ENCODE measurements at regions not wholly inside any gene's neighbourhood (a gene's known extent, or its start where the extent isn't known, plus 50 kb on each side); places are given as distances from the start of the nearest gene placed in this dataset.

DNA sequence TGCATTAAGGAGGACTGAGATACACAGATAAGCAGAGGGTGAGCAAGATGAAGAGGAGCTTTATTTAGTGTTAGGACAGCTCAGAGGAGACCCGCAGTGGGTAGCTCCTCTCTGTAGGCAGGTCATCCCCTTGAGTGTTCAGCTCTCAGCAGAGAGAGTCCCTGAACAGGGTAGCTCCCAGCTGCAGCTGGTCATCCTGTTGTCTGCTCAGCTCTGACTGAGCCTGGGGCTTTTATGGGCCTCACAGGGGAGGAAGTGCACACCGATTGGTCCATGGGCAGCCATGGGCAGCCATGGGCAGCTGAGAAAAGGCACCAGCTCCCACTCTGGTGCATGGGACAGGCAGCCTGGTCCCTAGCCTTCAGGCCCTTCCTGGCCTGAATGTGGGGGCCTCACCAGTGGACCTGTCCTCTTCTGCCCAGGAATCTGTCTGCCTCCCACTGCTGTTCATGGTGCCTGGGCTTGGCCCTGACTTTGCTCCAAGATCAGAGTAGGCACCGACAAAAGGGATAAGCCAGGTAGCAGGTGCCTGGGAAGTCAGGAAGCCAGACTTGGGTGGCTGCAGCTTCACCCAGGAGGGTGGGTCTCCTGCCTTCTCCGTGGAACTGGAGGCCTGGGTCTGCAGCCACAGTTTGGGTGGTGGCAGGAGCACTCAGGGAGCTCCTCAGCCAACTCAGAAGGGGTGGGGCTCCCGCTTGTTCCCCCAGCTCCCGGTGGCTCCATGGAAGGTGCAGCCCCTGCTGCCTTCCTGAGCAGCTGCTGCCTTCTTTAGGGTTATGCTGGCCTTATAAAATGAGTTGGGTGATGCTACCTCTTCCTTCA is 54.7 kb downstream of the MYEOV start:
- no peak for DNase-seq (ENCODE audit: low read depth in 2 of 2)

DNA sequence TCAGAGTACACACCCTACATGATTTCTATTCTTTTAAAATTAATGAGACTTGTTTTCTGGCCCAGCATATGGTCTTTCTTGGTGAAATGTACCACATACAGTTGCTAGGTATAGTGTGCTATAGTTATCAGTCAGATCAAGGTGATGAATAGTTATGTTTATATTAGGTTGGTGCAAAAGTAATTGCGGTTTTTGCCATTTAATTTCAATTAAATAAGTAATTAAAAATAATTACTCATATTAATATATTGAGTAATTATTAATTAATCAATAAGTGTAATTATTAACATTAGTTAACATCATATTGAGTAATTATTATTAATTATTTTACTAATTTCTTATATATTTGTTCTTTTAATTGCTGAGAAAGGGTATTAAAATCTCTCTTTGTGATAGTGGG is 56.1 kb downstream of the MYEOV start:
- no peak for DNase-seq (ENCODE audit: low read depth in 2 of 2)

DNA sequence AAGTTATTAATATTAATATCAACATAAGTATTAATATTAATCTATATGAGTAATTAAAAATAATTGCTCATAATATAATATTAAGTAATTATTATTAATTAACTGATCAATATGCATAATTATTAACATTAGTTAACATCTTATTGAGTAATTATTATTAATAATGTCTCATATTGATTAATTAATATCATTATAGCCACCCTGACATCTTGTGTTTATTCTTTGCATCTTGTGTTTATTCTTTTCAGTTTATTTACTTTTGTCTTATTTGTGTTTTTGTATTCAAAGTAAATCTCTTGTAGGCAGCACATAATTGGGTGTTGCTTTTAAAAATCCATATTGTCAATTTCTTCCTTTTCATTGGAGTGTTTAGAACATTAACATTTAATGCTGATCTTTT is 56.6 kb downstream of the MYEOV start:
- DNase-seq (ENCODE audit: low read depth in 2 of 2): no peak

DNA sequence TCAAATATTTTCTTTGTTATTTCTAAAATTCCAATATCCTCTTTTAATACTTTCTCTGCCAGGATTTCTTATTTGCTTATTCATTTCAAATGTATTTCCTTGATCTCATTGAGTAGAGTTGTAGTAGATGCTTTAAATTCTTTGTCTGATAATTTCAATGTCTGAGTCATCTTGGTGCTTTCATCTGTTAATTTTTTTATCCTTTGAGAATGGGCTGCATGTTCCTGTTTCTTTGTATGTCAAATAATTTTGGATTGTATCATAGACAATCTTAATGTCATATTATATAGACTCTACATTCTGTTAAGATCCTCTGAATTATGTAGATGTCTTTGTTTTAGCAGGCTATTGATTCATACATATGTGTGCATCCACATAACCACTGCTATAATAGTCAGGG is 57.5 kb downstream of the MYEOV start:
- DNase-seq (ENCODE audit: low read depth in 2 of 2): no peak

DNA sequence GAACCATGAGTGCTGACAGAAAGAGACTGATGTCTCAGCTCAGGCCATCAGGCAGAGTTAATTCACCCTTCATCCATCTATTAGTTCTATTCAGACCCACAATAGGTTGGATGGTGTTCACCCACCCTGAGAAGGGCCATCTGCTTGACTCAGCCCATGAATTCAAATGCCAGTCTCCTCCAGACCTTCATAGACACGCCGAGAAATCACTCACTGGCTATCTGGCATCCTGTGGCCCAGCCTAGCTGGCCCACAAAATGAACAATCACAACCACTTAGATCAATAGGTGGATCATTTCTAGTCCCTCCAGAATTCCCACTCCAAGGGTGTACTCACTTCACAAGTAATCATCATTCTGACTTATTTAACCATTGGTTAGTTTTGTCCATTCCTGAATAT is 58.2 kb downstream of the MYEOV start:
- DNase-seq (ENCODE audit: low read depth in 2 of 2): no peak

DNA sequence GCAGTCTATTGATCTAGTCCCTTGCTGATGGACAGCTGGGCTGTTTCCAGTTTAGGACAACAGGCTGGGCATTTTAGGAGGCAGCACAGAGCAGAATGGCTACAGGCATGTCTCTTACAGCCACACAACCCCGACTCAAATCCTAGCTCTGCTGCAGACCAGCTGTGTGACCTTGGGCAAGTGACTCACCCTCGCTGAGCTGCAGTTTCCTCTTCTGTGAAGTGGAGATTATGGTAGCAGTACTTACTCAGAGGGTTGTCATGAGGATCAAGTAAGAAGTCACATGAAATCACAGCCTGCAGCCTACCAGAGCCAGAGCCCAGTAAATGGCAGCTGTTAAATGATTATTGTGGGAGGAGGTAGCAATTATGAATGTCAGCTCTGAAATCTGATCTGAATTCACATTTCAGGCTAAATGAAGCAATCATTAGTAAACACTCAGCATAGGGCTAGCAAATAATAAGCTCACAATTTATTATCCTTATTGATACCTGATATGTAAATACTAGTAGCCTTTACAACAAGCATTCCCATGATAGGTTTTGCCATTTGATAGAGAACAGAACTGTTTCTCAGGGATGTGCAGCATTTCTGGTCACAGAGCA is 58.9 kb downstream of the MYEOV start:
- no peak for DNase-seq (ENCODE audit: low read depth in 2 of 2)

DNA sequence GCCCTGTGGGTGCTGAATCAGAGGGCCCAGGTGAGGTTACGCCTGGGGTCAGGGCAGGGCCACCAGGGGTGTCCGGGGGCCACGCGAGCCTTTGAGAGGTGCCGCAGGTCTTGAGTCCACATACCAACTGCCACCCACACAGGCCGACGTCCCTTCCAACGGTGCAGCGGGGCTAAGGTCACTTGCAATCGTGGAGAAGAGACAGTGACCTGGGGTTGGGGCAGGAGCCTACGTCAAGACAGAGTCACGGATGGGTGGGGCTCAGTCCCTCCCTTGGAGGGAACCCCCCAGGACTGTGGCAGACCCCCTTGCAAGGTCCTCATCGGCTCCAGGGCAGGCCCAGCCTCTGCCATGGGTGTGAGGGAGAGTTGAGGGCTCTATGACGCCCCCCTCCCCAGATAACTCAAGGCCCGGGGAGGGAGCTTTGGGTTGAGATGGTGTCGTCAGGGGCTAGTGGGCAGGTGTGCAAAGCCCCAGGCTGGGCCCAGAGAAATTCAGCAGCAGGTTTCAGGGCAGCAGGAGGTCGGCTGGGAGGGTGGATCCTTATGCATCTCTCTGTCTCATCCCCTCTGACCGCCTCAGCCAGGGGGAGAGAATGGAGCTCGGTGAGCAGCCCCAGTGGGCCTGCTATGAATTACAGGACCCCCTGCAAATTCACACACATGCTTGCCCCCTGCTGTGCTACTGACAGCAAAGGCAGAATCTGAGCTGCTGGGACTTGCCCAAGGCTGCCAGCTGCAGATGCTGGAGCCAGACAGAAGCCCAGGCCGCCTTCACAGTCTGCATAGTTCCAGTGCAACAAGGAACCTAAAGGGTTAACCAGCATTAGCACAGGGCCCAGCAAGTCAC is 60.0 kb downstream of the MYEOV start:
- no peak for DNase-seq (ENCODE audit: low read depth in 2 of 2)

DNA sequence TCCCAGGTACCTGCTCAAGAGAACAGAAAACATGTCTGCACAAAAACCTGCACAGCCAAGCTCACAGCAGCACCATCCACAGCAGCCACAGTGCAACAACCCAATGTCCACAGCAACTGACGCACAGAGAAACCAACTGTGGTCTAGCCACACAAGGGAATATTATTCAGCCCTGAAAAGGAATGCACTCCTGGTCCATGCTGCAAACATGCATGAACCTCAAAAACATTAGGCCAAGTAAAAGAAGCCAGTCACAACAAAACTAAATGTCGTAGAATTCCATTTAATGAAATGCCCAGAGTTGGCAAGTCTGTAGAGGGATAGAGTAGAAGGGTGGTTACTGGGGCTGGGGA is 60.6 kb downstream of the MYEOV start:
- DNase-seq (ENCODE audit: low read depth in 2 of 2): no peak

DNA sequence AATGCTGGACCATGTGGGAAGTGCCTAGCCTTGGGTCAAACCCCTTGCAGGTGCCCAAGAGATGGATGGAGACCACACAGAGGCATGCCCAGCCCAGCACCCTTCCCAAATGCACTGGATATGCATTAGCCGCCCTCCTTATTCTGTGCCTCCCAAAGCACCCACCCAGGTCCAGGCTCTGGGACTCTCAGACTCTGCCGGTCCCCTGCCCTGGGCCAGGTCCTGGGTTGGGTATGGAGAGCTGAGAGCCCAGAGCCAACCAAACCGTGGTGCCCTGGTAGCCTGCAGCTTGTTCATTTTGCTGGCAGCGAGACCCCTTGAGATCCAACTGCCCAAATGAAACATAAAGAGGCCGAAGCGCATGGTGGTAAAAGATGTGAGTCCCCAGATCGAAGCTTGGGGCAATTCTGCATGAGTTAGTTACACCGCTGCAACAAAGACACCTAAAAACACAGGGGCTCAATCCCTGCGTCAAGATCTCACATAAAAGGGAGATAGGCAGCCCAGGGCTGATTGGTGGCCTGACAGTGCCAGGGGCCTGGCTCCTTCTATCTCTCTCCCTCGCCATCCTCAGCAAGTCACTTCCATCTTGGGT is 61.5 kb downstream of the MYEOV start:
- no peak for DNase-seq (ENCODE audit: low read depth in 2 of 2)

DNA sequence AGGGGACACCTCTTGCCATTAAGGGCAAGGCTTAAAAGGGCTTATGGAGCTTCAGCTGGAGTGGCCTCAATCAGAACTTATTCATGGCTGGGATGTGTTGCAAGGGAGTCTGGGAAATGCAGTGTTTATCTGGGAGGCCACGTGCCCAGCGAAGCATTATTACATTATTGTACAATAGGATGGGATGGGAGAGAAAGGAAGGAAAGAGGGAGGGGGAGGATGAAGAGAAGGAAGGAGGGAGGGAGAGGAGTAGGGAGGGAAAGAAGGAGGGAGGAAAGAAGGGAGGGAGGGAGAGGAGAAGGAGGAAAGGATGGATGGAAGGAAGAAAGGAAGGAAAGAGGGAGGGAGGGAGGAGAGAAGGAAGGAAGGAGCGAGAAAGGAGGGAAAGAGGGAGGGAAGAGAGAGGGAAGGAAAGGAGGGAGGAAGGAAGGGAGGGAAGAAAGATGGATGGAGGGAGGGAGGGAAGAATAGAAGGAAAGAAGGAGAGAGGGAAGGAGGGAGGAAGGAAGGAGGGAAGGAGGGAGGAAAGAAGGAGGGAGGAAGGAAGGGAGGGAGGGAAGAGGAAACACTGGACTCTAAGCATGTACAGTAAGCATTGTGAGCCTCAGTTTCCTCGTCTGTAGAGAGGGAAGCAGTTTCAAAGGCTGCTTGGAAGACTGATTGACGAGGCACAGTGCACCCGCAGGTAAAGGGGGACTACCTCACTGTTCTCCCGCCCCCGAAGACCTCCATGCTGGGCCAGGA is 62.2 kb downstream of the MYEOV start:
- no peak for DNase-seq (ENCODE audit: low read depth in 2 of 2)

DNA sequence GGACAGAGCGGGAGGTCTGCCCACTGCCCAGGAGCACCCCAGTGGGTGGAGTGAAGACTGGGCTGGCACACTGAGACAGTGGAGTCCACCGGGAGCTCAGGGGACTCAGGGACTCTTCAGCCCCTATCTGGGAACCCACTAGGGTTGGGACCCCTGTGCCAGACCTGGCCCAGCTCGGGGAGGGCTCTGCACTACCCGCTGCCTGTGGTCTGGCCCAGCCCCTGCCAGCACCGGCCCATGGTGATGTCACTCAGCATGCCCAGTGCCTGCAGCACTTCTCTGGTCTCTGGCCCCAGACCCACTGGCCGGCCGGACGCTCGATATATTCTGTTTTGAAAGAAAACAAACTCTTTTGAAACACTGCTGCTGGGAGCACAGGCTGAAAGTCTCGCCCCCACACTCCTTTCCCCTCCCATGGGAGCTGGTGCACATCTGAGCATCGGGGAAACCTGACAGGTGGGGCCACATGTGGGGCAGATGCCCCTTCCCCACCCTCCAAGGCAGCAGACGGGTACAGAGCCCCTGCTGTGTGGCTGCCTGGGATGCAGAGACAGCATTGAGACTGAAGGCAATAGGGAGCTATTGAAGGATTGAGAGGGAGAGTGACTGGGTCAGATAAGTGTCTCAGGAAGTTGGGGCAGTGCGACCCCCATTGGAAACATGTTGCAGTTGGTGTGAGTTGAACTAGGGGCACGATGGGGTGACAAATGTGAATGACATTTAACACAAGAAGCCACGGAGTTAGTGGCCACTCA is 62.9 kb downstream of the MYEOV start:
- no peak for DNase-seq (ENCODE audit: low read depth in 2 of 2)

DNA sequence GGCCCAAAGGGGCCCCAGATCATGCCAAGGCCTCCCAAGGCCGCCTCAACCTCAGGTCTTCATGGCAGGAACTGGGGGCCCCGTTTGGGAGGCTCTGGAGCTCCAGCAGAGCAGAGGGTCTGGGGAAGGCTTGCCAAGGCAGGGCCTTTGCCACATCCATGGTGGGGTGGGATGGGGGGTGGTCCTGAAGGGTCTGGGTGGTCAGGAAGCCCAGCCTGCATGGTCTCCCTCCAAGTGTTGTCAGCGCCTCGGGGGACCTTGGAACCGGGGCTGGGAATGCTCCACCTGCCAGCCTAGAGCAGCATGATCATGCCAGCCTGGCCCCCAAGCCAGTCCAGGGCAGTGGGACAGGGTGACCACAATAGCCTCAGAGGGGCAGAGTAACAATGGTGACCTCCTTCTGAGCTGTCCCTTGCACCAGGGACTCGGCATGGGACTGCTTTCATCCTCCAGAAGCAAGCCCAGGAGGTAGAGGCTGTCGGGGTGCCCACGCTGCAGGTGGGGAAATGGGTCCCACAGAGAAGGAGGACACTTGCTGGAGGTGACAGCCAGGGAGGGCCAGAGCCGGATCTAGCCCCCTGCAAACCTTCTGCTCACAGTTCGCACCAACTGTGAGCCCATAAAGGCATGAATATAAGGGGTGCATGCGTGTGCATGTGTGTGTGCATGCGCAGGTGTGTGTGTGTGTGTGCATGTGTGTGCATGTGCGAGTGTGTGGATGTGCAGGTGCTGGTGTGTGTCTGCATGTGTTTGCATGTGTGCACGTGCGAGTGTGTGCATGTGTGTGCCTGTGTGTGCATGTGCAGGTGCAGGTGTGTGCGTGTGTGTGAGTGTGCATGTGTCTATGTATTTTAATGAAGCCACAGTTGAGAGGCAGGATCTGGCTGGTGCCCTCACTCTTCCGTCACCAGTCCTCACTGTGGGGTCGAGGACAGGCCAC is 63.8 kb downstream of the MYEOV start:
- no peak for DNase-seq (ENCODE audit: low read depth in 2 of 2)

DNA sequence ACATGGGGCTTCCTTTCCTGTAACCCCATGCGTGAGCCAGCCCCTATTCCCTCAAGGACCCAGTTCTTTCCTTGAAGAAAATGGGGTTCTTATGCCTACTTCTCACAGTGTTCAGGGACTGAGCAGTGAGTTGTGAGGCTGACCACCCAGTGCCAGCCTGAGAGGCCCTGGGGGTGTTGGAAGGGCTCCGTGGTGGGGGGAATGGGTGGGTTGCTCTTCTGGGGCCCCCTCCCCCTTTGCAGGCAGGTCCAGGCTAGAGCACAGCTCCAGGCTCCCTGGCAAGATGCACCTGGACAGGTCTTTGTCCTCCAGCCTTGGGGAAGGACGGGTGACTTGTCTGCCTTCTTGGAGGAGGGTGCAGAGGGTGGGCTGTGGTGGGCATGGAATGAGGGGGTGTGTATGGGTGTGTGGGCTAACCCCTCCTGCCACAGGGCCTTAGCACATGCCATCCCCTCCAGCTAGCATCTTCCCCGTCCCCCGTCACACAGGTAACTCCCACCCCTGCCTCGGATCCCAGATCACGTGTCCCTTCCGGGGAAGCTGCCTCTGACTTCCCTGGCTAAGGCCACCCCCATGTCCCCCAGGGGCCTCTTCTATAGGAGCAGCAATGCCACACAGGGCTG is 64.6 kb downstream of the MYEOV start:
- no peak for DNase-seq (ENCODE audit: low read depth in 2 of 2)

DNA sequence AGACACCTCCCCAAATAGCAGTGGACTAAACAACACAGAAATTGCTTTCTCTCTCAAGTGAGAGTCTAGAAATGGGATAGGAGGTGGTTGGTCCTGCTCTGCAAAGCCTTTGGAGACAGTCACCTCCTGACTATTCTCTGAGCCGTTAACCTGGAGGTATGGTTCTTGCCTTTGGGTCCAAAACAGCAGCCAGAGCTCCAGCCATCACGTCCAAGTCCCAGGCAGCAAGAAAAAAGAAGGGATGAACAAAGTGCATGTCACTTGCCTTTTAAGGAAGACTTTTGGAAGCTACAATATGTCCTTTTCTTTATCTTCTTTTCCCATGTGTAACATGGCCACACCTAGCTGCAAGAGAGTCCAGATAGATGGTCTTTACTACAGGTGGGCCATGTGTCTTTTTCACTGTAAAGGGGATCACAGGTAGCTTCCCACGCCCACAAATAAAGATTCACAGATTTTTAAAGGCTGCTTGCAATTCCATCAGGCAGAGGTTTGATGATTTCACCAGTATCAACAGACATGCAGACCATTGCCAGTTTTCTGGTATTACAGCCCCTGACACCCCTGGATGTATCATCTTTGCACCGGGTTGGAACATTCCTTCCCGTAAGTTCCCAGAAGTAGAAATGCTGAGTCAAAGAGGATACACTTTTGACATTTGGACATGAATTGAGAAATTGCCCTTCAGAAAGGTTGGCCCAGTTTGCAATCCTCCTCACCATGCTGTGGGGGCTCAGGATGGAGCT is 66.0 kb downstream of the MYEOV start:
- no peak for DNase-seq (ENCODE audit: low read depth in 2 of 2)

DNA sequence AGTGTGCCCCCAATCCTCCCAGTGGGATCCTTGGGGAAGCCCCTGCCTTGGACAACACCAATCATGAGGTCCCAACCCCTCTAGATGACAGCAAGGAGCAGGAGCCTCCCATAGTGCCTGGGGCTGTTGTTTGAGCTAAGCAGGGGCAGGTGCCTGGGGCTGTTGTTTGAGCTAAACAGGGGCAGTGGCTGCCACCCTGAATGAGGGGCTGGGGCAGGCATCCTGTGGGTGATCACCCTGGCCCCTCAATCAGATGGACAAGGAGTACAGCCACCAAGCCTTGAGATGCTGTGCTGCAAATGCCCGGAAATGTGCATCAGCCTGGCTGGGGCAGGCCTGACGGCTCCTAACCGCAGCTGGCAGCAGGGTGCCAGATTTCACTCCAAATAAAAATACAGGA is 66.7 kb downstream of the MYEOV start:
- no peak for DNase-seq (ENCODE audit: low read depth in 2 of 2)

DNA sequence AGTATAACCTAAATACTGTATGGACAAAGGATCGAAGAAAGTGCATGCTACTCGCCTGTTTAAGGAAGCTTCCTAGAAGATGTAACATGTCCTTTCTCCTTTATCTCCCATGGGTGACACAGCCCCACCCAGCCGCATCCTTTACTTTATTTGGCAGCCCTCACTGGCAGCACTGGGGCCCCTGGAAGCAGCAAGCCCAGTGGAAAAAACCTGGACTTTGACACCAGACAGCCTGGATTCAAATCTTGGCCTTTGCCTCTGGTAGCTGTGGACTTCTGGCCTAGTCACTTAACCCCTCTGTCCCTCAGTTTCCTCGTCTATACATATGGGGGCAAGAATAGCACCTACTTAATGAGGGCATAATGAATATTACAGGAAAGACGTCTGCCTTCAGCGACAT is 67.1 kb downstream of the MYEOV start:
- DNase-seq (ENCODE audit: low read depth in 2 of 2): no peak

DNA sequence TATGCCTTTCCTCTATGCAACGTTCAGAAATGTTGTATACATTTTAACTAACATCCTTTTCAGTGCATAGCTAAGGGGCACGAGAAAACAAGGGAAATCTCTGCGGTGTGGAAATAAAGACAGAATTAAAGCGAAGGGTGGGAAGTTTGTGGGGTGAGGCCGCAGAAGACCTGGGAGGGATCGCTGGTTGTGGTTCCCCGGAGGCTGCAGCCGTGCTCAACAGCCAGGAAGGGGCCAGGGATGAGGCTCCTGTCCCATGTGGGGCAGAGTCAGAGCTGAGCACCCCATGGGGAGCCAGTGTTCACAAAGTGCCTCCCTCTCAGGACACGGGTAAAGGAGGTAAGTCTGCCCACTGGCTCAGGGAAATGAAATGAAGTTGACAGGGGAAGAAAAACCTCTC is 67.5 kb downstream of the MYEOV start:
- no peak for DNase-seq (ENCODE audit: low read depth in 2 of 2)

DNA sequence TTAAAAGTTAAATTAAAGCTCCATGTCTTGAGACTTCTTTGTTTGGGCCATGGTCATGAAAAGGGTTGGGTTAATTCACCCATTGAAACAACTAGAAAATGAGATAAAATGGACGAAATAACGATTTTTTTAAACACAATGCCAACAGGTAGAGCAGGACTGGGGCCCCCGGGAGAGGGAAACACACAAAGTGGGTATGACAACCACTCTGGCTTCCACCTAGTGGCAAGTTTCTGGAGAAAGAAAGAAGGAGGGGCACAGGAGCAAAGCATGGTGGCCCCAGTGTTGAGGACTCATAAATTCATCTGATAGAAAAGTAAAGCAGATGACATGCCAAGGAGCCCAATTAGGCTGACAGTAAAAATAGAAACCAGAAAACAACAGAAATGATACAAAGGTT is 68.4 kb downstream of the MYEOV start:
- DNase-seq (ENCODE audit: low read depth in 2 of 2): no peak

DNA sequence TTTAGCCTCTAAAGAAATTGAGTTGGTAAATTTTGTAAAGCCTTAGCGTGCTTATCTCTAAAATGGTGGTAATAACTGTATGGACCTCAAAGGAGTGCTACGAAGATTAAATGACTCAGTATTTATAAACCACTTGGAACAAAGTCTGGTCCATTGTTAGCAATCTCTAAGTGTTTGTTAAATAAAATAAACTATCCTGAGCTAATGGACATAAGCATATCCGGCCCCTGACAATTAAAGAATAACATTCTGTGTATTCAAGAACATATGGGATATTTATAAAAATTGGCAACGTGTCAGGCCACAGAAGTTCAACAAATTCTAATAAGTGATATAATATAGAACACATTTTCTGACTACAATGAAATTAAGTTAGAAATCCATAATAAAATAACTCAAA is 71.0 kb downstream of the MYEOV start:
- no peak for DNase-seq (ENCODE audit: low read depth in 2 of 2)

Measured in stimulated activated CD8-positive, alpha-beta memory T cell treated with anti-CD3 and anti-CD28 coated beads, Interleukin-7, amount 100 ng/mL, for 4 hours (primary cell).